Spleen (tissue), 11 donors: ENCODE measurements at regions not wholly inside any gene's neighbourhood (a gene's known extent, or its start where the extent isn't known, plus 50 kb on each side); places are given as distances from the start of the nearest gene placed in this dataset.

Experiments
- DNase-seq: peaks from one replicate; pipeline ENCODE4 v3.0.0-alpha.2; 2020
- H3K27ac ChIP-seq, 8 donors: fragments of 200-600 bp; sonication (generic) in 7 of 8; 1 replicate in 4 of 8; 2 replicates in 4 of 8; pipeline versions ENCODE4 v1.5.0 to v1.8.0; 2016 to 2021; ENCODE audit warnings: inconsistent platforms in 4 of 8, mild to moderate bottlenecking in 4 of 8, moderate library complexity in 1 of 8
- H3K27me3 ChIP-seq, 7 donors: fragments of 200-600 bp; sonication (generic) in 6 of 7; replicated peaks in 1 of 7; 1 replicate in 4 of 7; 2 replicates in 3 of 7; pipeline versions ENCODE4 v1.5.0 to v1.8.0; 2016 to 2021; ENCODE audit warnings: inconsistent platforms in 3 of 7, mild to moderate bottlenecking in 1 of 7
- H3K36me3 ChIP-seq, 6 donors: fragments of 200-600 bp; sonication (generic) in 5 of 6; 1 replicate in 4 of 6; 2 replicates in 2 of 6; pipeline versions ENCODE4 v1.5.0 to v1.8.0; 2016 to 2021; ENCODE audit warnings: inconsistent platforms in 2 of 6
- H3K4me1 ChIP-seq, 6 donors: fragments of 200-600 bp; sonication (generic) in 5 of 6; 1 replicate in 3 of 6; 2 replicates in 3 of 6; pipeline versions ENCODE4 v1.5.0 to v1.8.0; 2016 to 2021; ENCODE audit warnings: inconsistent platforms in 3 of 6
- H3K4me3 ChIP-seq, 8 donors: fragments of 200-600 bp; sonication (generic) in 7 of 8; 1 replicate in 4 of 8; 2 replicates in 4 of 8; pipeline versions ENCODE4 v1.5.0 to v1.8.0; 2016 to 2021; ENCODE audit warnings: inconsistent platforms in 4 of 8, mild to moderate bottlenecking in 4 of 8, moderate library complexity in 2 of 8
- H3K9me3 ChIP-seq, 8 donors: fragments of 200-600 bp; sonication (generic) in 7 of 8; 1 replicate in 4 of 8; 2 replicates in 4 of 8; pipeline versions ENCODE4 v1.5.0 to v1.8.0; 2016 to 2021; ENCODE audit warnings: inconsistent platforms in 4 of 8
- CTCF ChIP-seq, 11 experiments: fragments of 200-600 bp in 7 of 11; fragments of 450-650 bp in 4 of 11; sonication (generic) in 4 of 11; IDR thresholded peaks in 8 of 11; conservative IDR thresholded peaks in 3 of 11; 1 replicate in 7 of 11; 2 replicates in 4 of 11; pipeline versions ENCODE4 v1.4.0 to v1.8.0; 2016 to 2021; ENCODE audit warnings: antibody characterized with exemption in 11 of 11, inconsistent platforms in 4 of 11, mild to moderate bottlenecking in 1 of 11
- POLR2A ChIP-seq, 3 donors: fragments of 450-650 bp; IDR thresholded peaks; one replicate each; pipeline ENCODE4 v1.5.1; 2017; ENCODE audit warnings: antibody characterized with exemption in 3 of 3, mild to moderate bottlenecking in 1 of 3
- POLR2AphosphoS5 ChIP-seq, 3 donors: sonication (generic); formaldehyde crosslinking; IDR thresholded peaks; one replicate each; pipeline ENCODE4 v1.5.1; 2017; ENCODE audit warnings: antibody characterized with exemption in 3 of 3
- WGBS, 5 donors: extraction: QIAGEN DNeasy Blood & Tissue Kit in 3 of 5; methylation state at CpG; one replicate each; pipeline versions ENCODE4 v1.1.5 to v1.1.7; 2013 to 2018; 5-methylcytosine and 5-hydroxymethylcytosine counted together
- intact Hi-C: fragments of 100-400 bp; cut with DNase I; formaldehyde crosslinking; loops from one replicate; pipeline ENCODE4 v1.15.0; 2023; ENCODE audit warnings: low total_unique reads
- donor health status: healthy with polysubstance abuse.
- donor health status: DM: no; HTN: no; CAD: no; lungs with moderate emphysema.
- donor health status: DM: no; HTN: no; CAD: no.
- donor health status: Bipolar disorder and iron deficiency.
- donor health status: healthy.
- donor health status: DM: no; HTN: no; CAD: no.
- donor health status: DM: yes; HTN: yes; CAD: no.

GRCh38 chr5:2832394-2832793, 80.9 kb upstream of the IRX2 start:
- whole genome bisulfite sequencing, 5 donors, result 52 to 62% (median 58%) methylated on average over 4 of the region's 4 CpGs
- Histone ChIP-seq H3K27me3 (no peaks in the 10 kb centered on the region), H3K9me3 (peaks cover 0 to 10% (median 0%) of the 10 kb centered on the region in 8 donors), H3K4me3 (no peak overlapping the region), H3K27ac (no peak overlapping the region), H3K36me3 (no peaks in the 10 kb centered on the region), H3K4me1 (no peaks in the 10 kb centered on the region)
- no peak for DNase-seq
- intact Hi-C loops, result no loop called here
- TF ChIP-seq CTCF (IDR thresholded peaks at IDR 0.05 in 8 of 11, conservative IDR thresholded peaks at IDR 0.05 in 3 of 11) (no peak), POLR2AphosphoS5 (IDR thresholded peaks at IDR 0.05) (no peak), POLR2A (IDR thresholded peaks at IDR 0.05) (no peak)

GRCh38 chr5:2829239-2829638, 77.8 kb upstream of the IRX2 start:
- intact Hi-C loops, result no loop called here
- Histone ChIP-seq H3K4me1 (no peaks in the 10 kb centered on the region), H3K4me3 (no peak overlapping the region)

DNA sequence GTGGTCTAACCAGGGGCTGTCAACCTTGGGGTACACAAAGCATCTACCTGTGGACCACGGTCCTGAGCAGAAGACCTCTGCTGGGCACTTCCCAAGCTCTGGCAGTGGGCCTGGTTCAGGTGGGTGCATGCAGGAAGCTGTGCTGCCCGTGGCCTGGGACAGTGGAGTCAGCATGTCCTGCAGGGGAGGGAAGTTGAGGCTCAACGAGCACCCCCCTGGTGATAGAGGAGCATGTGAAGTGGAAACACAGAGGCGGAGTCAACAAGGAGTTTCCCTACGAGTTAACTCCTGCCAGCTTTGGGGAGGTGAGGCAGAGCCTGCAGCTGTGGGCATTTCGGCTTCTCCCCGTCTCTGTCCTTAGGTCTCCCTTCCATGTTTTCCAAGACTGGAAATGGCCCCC, 67.5 kb upstream of the IRX2 start:
- Histone ChIP-seq H3K9me3 (peaks cover 0 to 12% (median 0%) of the 10 kb centered on the region in 8 donors), H3K27ac (no peak overlapping the region), H3K27me3 (peaks cover 0 to 18% (median 0%) of the 10 kb centered on the region in 7 donors), H3K36me3 (no peaks in the 10 kb centered on the region), H3K4me1 (no peaks in the 10 kb centered on the region), H3K4me3 (no peak overlapping the region)
- intact Hi-C loops, result no loop called here
- WGBS, 5 donors, result 72 to 86% (median 74%) methylated on average over 5 to 7 of the region's 7 CpGs
- DNase-seq, result no peak
- no peak for TF ChIP-seq CTCF (IDR thresholded peaks at IDR 0.05 in 8 of 11, conservative IDR thresholded peaks at IDR 0.05 in 3 of 11)
- no peak for TF ChIP-seq POLR2AphosphoS5 (IDR thresholded peaks at IDR 0.05)
- TF ChIP-seq POLR2A (IDR thresholded peaks at IDR 0.05), result no peak

More at GRCh38 chr5:2829239-2829638, 77.8 kb upstream of the IRX2 start:
- Histone ChIP-seq H3K36me3 (no peaks in the 10 kb centered on the region), H3K9me3 (peaks cover 0 to 29% (median 9%) of the 10 kb centered on the region in 8 donors), H3K27ac (no peak overlapping the region), H3K27me3 (no peaks in the 10 kb centered on the region)
- WGBS, 5 donors, result 31 to 47% (median 35%) methylated on average over 4 of the region's 4 CpGs
- TF ChIP-seq CTCF (IDR thresholded peaks at IDR 0.05 in 8 of 11, conservative IDR thresholded peaks at IDR 0.05 in 3 of 11) (no peak), POLR2A (IDR thresholded peaks at IDR 0.05) (no peak), POLR2AphosphoS5 (IDR thresholded peaks at IDR 0.05) (no peak)
- no peak for DNase-seq

- H3K4me1 ChIP-seq, result no peaks in the 10 kb centered on the region
- intact Hi-C loops, result no loop called here
- H3K36me3 ChIP-seq, result no peaks in the 10 kb centered on the region
- no peak for DNase-seq
- peaks cover 0 to 3% (median 0%) of the 10 kb centered on the region in 8 donors for H3K9me3 ChIP-seq
- peaks cover 0 to 9% (median 0%) of the 10 kb centered on the region in 7 donors for H3K27me3 ChIP-seq
- no peak overlapping the region for H3K4me3 ChIP-seq
- WGBS, 5 donors, result 64 to 75% (median 66%) methylated on average over 5 of the region's 5 CpGs
- no peak for TF ChIP-seq POLR2AphosphoS5 (IDR thresholded peaks at IDR 0.05)
- no peak for TF ChIP-seq CTCF (IDR thresholded peaks at IDR 0.05 in 8 of 11, conservative IDR thresholded peaks at IDR 0.05 in 3 of 11)
- H3K27ac ChIP-seq, result no peak overlapping the region
Measured at GRCh38 chr5:2817031-2817603, 65.6 kb upstream of the IRX2 start.
